Neutrophil (primary cell): ENCODE measurements at regions not wholly inside any gene's neighbourhood (a gene's known extent, or its start where the extent isn't known, plus 50 kb on each side); places are given as distances from the start of the nearest gene placed in this dataset.

Experiments used
- H3K27ac ChIP-seq: fragments of 200-600 bp; sonication (generic); 2 replicates; pipeline ENCODE4 v1.5.1; 2016; ENCODE audit warnings: mild to moderate bottlenecking, moderate library complexity
- H3K27me3 ChIP-seq: fragments of 200-600 bp; sonication (generic); 2 replicates; pipeline ENCODE4 v1.6.0; 2016; ENCODE audit warnings: mild to moderate bottlenecking
- H3K36me3 ChIP-seq: fragments of 200-600 bp; sonication (generic); 2 replicates; pipeline ENCODE4 v1.5.1; 2017
- H3K4me1 ChIP-seq, 2 experiments: fragments of 200-600 bp in 1 of 2; sonication (generic) in 1 of 2; 1 replicate in 1 of 2; 2 replicates in 1 of 2; pipeline versions ENCODE4 v1.5.1 to v1.6.1; 2013 to 2016; ENCODE audit warnings: low read depth in 1 of 2, low read length in 1 of 2, mild to moderate bottlenecking in 1 of 2, moderate library complexity in 1 of 2; ENCODE audit not compliant: control insufficient read depth in 1 of 2, insufficient read depth in 1 of 2
- H3K4me3 ChIP-seq, 2 experiments: fragments of 200-600 bp in 1 of 2; sonication (generic) in 1 of 2; 1 replicate in 1 of 2; 2 replicates in 1 of 2; pipeline ENCODE4 v1.5.1; 2013 to 2016; ENCODE audit warnings: low read depth in 1 of 2, low read length in 1 of 2, mild to moderate bottlenecking in 1 of 2, moderate library complexity in 1 of 2
- H3K9me3 ChIP-seq: fragments of 200-600 bp; sonication (generic); 2 replicates; pipeline ENCODE4 v1.5.1; 2016
- CTCF ChIP-seq: fragments of 200-600 bp; sonication (generic); IDR thresholded peaks from 2 replicates; pipeline ENCODE4 v1.5.1; 2016; ENCODE audit warnings: antibody characterized with exemption

GRCh38 chr5:57549566-57549965 is 67.0 kb upstream of the ACTBL2 start:
- H3K36me3 ChIP-seq = no peaks in the 10 kb centered on the region
- H3K27ac ChIP-seq = no peak overlapping the region
- no peak for TF ChIP-seq CTCF
- no peaks in the 10 kb centered on the region for H3K27me3 ChIP-seq
- no peaks in the 10 kb centered on the region for H3K4me1 ChIP-seq
- no peak overlapping the region for H3K4me3 ChIP-seq
- no peaks in the 10 kb centered on the region for H3K9me3 ChIP-seq

DNA sequence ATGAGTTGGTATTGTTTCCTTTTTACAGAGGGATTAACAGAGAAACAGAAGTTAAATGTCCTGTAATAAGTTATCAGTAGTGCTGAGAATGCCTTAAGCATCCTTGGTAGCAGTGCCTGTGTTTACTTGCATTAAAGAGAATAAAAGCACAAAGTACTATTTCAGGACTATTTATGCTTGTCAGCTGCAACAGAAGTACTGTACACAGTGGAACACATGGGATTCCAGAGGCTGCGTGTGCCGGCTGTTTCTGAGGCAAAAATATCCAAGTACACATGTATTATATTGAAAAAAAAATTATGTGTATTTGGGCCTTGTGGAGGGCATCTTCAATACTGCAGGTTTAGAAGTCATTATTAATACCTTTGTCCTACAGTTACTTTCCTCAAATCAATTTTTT is 58.2 kb upstream of the ACTBL2 start:
- H3K4me1 ChIP-seq = no peaks in the 10 kb centered on the region
- TF ChIP-seq CTCF = no peak
- H3K27me3 ChIP-seq = no peaks in the 10 kb centered on the region
- no peak overlapping the region for H3K27ac ChIP-seq
- H3K9me3 ChIP-seq = no peaks in the 10 kb centered on the region
- H3K36me3 ChIP-seq = no peaks in the 10 kb centered on the region
- H3K4me3 ChIP-seq = no peak overlapping the region

DNA sequence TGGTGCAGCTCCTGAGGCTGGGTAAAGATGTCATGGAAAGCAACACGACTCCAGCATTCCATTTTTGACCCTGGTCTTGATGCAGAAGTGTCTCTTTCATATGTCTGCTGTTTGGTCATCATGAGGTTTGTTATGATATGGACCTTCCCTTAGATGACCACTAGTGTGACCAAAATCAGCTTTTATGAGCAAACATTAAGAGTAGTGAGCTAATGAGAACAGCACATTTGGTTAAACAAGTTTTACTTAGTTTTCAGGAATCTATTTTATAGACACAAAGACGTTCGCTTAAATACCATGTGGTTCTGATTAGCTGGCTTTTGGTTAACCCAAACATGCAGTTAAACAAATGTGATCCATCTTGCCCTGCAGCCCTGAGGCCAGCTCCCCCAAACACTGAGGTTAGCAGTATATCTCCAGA is 56.7 kb upstream of the ACTBL2 start:
- Histone ChIP-seq H3K36me3 (no peaks in the 10 kb centered on the region), H3K4me1 (no peaks in the 10 kb centered on the region), H3K4me3 (no peak overlapping the region), H3K27ac (no peak overlapping the region), H3K9me3 (no peaks in the 10 kb centered on the region), H3K27me3 (no peaks in the 10 kb centered on the region)
- no peak for TF ChIP-seq CTCF

- H3K4me1 ChIP-seq = no peaks in the 10 kb centered on the region
- no peak overlapping the region for H3K27ac ChIP-seq
- no peaks in the 10 kb centered on the region for H3K36me3 ChIP-seq
- TF ChIP-seq CTCF = no peak
- H3K9me3 ChIP-seq = no peaks in the 10 kb centered on the region
- H3K4me3 ChIP-seq = no peak overlapping the region
- H3K27me3 ChIP-seq = no peaks in the 10 kb centered on the region
These were observed 55.8 kb upstream of the ACTBL2 start for GRCh38 chr5:57538341-57538955.

DNA sequence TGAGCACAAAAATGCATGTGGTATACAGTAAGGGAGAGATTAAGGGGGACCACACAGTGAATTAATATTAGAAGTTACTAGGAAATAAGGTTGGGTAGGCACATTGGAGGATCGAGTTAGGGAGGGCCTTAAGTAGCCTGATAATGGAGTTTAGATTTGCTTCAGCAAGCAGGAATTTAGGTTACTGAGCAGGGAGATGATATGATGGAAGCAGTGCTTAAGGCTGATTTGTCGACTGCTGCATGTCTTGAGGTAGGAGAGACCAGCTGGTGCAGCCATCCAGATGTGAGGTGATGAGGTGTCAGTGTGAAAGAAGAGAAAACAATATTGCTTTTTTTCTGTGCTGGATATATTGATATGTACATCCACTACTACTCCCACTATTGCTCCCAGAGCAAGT is 55.2 kb upstream of the ACTBL2 start:
- H3K27me3 ChIP-seq = no peaks in the 10 kb centered on the region
- H3K27ac ChIP-seq = no peak overlapping the region
- no peaks in the 10 kb centered on the region for H3K4me1 ChIP-seq
- no peaks in the 10 kb centered on the region for H3K9me3 ChIP-seq
- no peaks in the 10 kb centered on the region for H3K36me3 ChIP-seq
- H3K4me3 ChIP-seq = no peak overlapping the region
- no peak for TF ChIP-seq CTCF
